ENCODE measurements at regions not wholly inside any gene's neighbourhood (a gene's known extent, or its start where the extent isn't known, plus 50 kb on each side); places are given as distances from the start of the nearest gene placed in this dataset.

DNA sequence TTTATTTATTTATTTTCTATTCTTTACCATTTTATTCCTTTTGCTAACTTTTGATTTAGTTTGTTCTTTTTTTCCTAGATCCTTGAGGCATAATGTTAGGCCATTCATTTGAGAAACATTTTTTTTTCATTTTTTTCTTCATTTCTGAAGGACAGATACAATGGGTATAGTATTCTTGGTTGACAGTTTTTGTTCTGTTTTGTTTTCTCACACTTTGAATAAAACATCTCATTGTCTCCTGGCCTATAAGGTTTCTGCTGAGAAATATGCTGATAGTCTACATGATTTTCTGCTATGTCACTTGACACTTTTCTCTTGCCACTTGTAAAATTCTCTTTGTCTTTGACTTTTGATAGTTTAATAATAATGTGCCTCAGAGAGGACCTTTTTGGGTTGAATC is 294.6 kb upstream of the EPHA7 start (continued):
- TF ChIP-seq, protein P1, sequence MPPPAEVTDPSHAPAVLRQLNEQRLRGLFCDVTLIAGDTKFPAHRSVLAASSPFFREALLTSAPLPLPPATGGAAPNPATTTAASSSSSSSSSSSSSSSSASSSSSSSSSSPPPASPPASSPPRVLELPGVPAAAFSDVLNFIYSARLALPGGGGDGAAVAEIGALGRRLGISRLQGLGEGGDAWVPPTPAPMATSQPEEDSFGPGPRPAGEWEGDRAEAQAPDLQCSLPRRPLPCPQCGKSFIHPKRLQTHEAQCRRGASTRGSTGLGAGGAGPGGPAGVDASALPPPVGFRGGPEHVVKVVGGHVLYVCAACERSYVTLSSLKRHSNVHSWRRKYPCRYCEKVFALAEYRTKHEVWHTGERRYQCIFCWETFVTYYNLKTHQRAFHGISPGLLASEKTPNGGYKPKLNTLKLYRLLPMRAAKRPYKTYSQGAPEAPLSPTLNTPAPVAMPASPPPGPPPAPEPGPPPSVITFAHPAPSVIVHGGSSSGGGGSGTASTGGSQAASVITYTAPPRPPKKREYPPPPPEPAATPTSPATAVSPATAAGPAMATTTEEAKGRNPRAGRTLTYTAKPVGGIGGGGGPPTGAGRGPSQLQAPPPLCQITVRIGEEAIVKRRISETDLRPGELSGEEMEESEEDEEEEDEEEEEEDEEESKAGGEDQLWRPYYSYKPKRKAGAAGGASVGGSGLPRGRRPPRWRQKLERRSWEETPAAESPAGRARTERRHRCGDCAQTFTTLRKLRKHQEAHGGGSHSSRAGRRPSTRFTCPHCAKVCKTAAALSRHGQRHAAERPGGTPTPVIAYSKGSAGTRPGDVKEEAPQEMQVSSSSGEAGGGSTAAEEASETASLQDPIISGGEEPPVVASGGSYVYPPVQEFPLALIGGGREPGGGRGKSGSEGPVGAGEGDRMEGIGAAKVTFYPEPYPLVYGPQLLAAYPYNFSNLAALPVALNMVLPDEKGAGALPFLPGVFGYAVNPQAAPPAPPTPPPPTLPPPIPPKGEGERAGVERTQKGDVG (CRISPR knock-in tag; IDR thresholded peaks at IDR 0.05; ENCODE audit: borderline replicate concordance): no peak
- TF ChIP-seq KMT2A (CRISPR knock-in tag; IDR thresholded peaks at IDR 0.05): no peak
- no peak for TF ChIP-seq ZNF547 (CRISPR knock-in tag; IDR thresholded peaks at IDR 0.05)
- TF ChIP-seq, protein P2, sequence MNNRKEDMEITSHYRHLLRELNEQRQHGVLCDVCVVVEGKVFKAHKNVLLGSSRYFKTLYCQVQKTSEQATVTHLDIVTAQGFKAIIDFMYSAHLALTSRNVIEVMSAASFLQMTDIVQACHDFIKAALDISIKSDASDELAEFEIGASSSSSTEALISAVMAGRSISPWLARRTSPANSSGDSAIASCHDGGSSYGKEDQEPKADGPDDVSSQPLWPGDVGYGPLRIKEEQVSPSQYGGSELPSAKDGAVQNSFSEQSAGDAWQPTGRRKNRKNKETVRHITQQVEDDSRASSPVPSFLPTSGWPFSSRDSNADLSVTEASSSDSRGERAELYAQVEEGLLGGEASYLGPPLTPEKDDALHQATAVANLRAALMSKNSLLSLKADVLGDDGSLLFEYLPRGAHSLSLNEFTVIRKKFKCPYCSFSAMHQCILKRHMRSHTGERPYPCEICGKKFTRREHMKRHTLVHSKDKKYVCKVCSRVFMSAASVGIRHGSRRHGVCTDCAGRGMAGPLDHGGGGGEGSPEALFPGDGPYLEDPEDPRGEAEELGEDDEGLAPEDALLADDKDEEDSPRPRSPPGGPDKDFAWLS (CRISPR knock-in tag; IDR thresholded peaks at IDR 0.05; ENCODE audit: borderline replicate concordance): no peak
- TF ChIP-seq, protein P3, sequence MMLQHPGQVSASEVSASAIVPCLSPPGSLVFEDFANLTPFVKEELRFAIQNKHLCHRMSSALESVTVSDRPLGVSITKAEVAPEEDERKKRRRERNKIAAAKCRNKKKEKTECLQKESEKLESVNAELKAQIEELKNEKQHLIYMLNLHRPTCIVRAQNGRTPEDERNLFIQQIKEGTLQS (CRISPR knock-in tag; IDR thresholded peaks at IDR 0.05): no peak
- TF ChIP-seq, protein P4, sequence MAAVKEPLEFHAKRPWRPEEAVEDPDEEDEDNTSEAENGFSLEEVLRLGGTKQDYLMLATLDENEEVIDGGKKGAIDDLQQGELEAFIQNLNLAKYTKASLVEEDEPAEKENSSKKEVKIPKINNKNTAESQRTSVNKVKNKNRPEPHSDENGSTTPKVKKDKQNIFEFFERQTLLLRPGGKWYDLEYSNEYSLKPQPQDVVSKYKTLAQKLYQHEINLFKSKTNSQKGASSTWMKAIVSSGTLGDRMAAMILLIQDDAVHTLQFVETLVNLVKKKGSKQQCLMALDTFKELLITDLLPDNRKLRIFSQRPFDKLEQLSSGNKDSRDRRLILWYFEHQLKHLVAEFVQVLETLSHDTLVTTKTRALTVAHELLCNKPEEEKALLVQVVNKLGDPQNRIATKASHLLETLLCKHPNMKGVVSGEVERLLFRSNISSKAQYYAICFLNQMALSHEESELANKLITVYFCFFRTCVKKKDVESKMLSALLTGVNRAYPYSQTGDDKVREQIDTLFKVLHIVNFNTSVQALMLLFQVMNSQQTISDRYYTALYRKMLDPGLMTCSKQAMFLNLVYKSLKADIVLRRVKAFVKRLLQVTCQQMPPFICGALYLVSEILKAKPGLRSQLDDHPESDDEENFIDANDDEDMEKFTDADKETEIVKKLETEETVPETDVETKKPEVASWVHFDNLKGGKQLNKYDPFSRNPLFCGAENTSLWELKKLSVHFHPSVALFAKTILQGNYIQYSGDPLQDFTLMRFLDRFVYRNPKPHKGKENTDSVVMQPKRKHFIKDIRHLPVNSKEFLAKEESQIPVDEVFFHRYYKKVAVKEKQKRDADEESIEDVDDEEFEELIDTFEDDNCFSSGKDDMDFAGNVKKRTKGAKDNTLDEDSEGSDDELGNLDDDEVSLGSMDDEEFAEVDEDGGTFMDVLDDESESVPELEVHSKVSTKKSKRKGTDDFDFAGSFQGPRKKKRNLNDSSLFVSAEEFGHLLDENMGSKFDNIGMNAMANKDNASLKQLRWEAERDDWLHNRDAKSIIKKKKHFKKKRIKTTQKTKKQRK (IDR thresholded peaks at IDR 0.05; ENCODE audit: low read length): no peak

Data from HepG2 (cell line).